DND-41 (cell line): ENCODE measurements at regions not wholly inside any gene's neighbourhood (a gene's known extent, or its start where the extent isn't known, plus 50 kb on each side); places are given as distances from the start of the nearest gene placed in this dataset.

Source experiments
- ATAC-seq: fragments of 200-7000 bp; cut with Tn5 transposase; 3 replicates; pipeline ENCODE4 v1.9.1; 2021; ENCODE audit warnings: low read depth; ENCODE audit not compliant: insufficient read depth
- DNase-seq: peaks from one replicate; pipeline ENCODE4 v3.0.0-alpha.2; 2020
- H2AFZ ChIP-seq: 2 replicates; pipeline ENCODE4 v1.6.0; 2012; ENCODE audit warnings: low read depth, low read length
- H3K27ac ChIP-seq: 2 replicates; pipeline ENCODE4 v1.5.1; 2012; ENCODE audit warnings: low read length, inconsistent platforms
- H3K27me3 ChIP-seq: fragments of 200-600 bp; sonication (generic); 2 replicates; pipeline ENCODE4 v1.6.0; 2012; ENCODE audit warnings: low read length, mild to moderate bottlenecking, inconsistent platforms; ENCODE audit not compliant: insufficient read depth, poor library complexity
- H3K36me3 ChIP-seq: 2 replicates; pipeline ENCODE4 v1.5.1; 2012; ENCODE audit warnings: low read length, inconsistent platforms; ENCODE audit not compliant: insufficient read depth
- H3K4me1 ChIP-seq: 2 replicates; pipeline ENCODE4 v1.5.1; 2012; ENCODE audit warnings: mild to moderate bottlenecking, low read length; ENCODE audit not compliant: insufficient read depth
- H3K4me2 ChIP-seq: 2 replicates; pipeline ENCODE4 v1.6.0; 2012; ENCODE audit warnings: mild to moderate bottlenecking, moderate library complexity, low read length, inconsistent platforms; ENCODE audit not compliant: insufficient read depth
- H3K4me3 ChIP-seq, 2 experiments: fragments of 200-600 bp in 1 of 2; shearing (Covaris generic) in 1 of 2; 2 replicates each; pipeline ENCODE4 v1.5.1; 2012 to 2016; ENCODE audit warnings: inconsistent platforms in 2 of 2, low read length in 2 of 2, mild to moderate bottlenecking in 2 of 2, low read depth in 1 of 2, moderate library complexity in 1 of 2
- H3K79me2 ChIP-seq: 2 replicates; pipeline ENCODE4 v1.6.0; 2012; ENCODE audit warnings: low read length, inconsistent platforms; ENCODE audit not compliant: insufficient read depth
- H3K9ac ChIP-seq: 2 replicates; pipeline ENCODE4 v1.6.0; 2012; ENCODE audit warnings: low read depth, mild to moderate bottlenecking, inconsistent platforms, low read length, moderate library complexity
- H3K9me3 ChIP-seq: 2 replicates; pipeline ENCODE4 v1.5.1; 2012; ENCODE audit warnings: low read length, moderate library complexity, mild to moderate bottlenecking, inconsistent platforms; ENCODE audit not compliant: insufficient read depth, severe bottlenecking
- H4K20me1 ChIP-seq: 2 replicates; pipeline ENCODE4 v1.6.0; 2012; ENCODE audit warnings: low read length; ENCODE audit not compliant: insufficient read depth
- CTCF ChIP-seq: IDR thresholded peaks from 2 replicates; pipeline ENCODE4 v1.5.1; 2012; ENCODE audit warnings: borderline replicate concordance, low read length, moderate library complexity, mild to moderate bottlenecking; ENCODE audit not compliant: poor library complexity, severe bottlenecking; ENCODE audit errors: extremely low read depth
- EZH2 ChIP-seq: IDR thresholded peaks from 3 replicates; pipeline ENCODE4 v1.6.1; 2012; ENCODE audit warnings: borderline replicate concordance, low read depth, mild to moderate bottlenecking, moderate library complexity, low read length, inconsistent platforms; ENCODE audit not compliant: severe bottlenecking

GRCh38 chr12:60255044-60255443 lies 659.2 kb downstream of the SLC16A7 start:
- Histone ChIP-seq H3K4me1 (no peaks in the 10 kb centered on the region), H3K4me3 (no peak overlapping the region), H3K9ac (no peak overlapping the region), H2AFZ (no peak overlapping the region), H3K27me3 (no peaks in the 10 kb centered on the region), H3K27ac (no peak overlapping the region), H3K9me3 (no peaks in the 10 kb centered on the region), H3K36me3 (no peaks in the 10 kb centered on the region), H3K79me2 (no peaks in the 10 kb centered on the region), H4K20me1 (no peaks in the 10 kb centered on the region), H3K4me2 (no peak overlapping the region)
- ATAC-seq (no peak), DNase-seq (no peak)
- TF ChIP-seq CTCF (no peak), EZH2 (no peak)

- ATAC-seq = no peak
- DNase-seq = no peak
- no peak overlapping the region for H3K27ac ChIP-seq
- no peak overlapping the region for H2AFZ ChIP-seq
- no peaks in the 10 kb centered on the region for H3K79me2 ChIP-seq
- TF ChIP-seq CTCF (no peak), EZH2 (no peak)
- no peaks in the 10 kb centered on the region for H4K20me1 ChIP-seq
- H3K4me2 ChIP-seq = no peak overlapping the region
- H3K36me3 ChIP-seq = no peaks in the 10 kb centered on the region
- no peak overlapping the region for H3K9ac ChIP-seq
- H3K4me1 ChIP-seq = no peaks in the 10 kb centered on the region
- H3K4me3 ChIP-seq = no peak overlapping the region
- no peaks in the 10 kb centered on the region for H3K27me3 ChIP-seq
- no peaks in the 10 kb centered on the region for H3K9me3 ChIP-seq
These were observed 661.2 kb downstream of the SLC16A7 start for GRCh38 chr12:60257063-60257462.

GRCh38 chr12:60259225-60259624 lies 663.4 kb downstream of the SLC16A7 start:
- ATAC-seq (no peak), DNase-seq (no peak)
- H3K79me2 ChIP-seq = no peaks in the 10 kb centered on the region
- H2AFZ ChIP-seq = no peak overlapping the region
- H3K9ac ChIP-seq = no peak overlapping the region
- H3K9me3 ChIP-seq = no peaks in the 10 kb centered on the region
- no peak overlapping the region for H3K27ac ChIP-seq
- TF ChIP-seq EZH2 = no peak
- no peak for TF ChIP-seq CTCF
- no peak overlapping the region for H3K4me2 ChIP-seq
- H3K36me3 ChIP-seq = no peaks in the 10 kb centered on the region
- H3K4me1 ChIP-seq = no peaks in the 10 kb centered on the region
- no peaks in the 10 kb centered on the region for H3K27me3 ChIP-seq
- H4K20me1 ChIP-seq = no peaks in the 10 kb centered on the region
- H3K4me3 ChIP-seq = no peak overlapping the region

- no peak overlapping the region for H3K4me2 ChIP-seq
- no peaks in the 10 kb centered on the region for H3K79me2 ChIP-seq
- H4K20me1 ChIP-seq = no peaks in the 10 kb centered on the region
- TF ChIP-seq CTCF = no peak
- no peak for TF ChIP-seq EZH2
- H3K4me1 ChIP-seq = no peaks in the 10 kb centered on the region
- H2AFZ ChIP-seq = no peak overlapping the region
- no peaks in the 10 kb centered on the region for H3K9me3 ChIP-seq
- H3K4me3 ChIP-seq = no peak overlapping the region
- DNase-seq (no peak), ATAC-seq (no peak)
- H3K36me3 ChIP-seq = no peaks in the 10 kb centered on the region
- no peaks in the 10 kb centered on the region for H3K27me3 ChIP-seq
- H3K9ac ChIP-seq = no peak overlapping the region
- no peak overlapping the region for H3K27ac ChIP-seq
These were observed 666.5 kb downstream of the SLC16A7 start for GRCh38 chr12:60262378-60262777.
